HL-60 (cell line): ENCODE measurements at regions not wholly inside any gene's neighbourhood (a gene's known extent, or its start where the extent isn't known, plus 50 kb on each side); places are given as distances from the start of the nearest gene placed in this dataset.

Source experiments
- CTCF ChIP-seq: IDR thresholded peaks from one replicate; pipeline ENCODE4 v1.5.1; 2011; ENCODE audit warnings: low read length, control low read depth, inconsistent platforms; ENCODE audit not compliant: insufficient read depth
- GABPA ChIP-seq: IDR thresholded peaks from 2 replicates; pipeline ENCODE4 v1.6.1; 2012; ENCODE audit warnings: low read depth

GRCh38 chr10:108736111-108736510 is 1187.2 kb downstream of the XPNPEP1 start:
- no peak for TF ChIP-seq CTCF
- TF ChIP-seq GABPA: no peak
